ENCODE measurements at regions not wholly inside any gene's neighbourhood (a gene's known extent, or its start where the extent isn't known, plus 50 kb on each side); places are given as distances from the start of the nearest gene placed in this dataset.

DNA sequence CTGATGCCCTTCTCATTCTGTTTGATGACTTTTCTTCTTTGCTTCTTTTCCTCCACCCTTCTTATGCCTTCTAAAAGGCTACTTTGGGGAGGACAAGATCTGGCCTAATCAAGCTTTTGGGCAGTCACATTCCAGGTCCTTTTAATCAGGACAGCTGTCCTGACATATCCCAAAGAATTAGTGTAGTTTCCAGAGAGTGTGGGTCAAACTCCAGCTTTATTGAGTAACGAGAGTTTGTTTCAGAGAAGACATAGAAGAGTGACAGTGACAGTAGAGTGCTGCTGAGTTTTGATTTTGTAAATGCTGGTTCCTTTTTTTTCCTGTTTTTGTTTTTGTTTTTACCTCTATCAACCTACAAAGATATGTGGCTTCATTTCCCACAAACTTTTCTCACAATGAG is 158.4 kb upstream of the SESN3 start:
- no peak for DNase-seq (ENCODE audit: low read depth, low spot score)

- DNase-seq (ENCODE audit: low read depth, low spot score) = no peak
These were observed 157.1 kb upstream of the SESN3 start for GRCh38 chr11:95388086-95388485.

DNA sequence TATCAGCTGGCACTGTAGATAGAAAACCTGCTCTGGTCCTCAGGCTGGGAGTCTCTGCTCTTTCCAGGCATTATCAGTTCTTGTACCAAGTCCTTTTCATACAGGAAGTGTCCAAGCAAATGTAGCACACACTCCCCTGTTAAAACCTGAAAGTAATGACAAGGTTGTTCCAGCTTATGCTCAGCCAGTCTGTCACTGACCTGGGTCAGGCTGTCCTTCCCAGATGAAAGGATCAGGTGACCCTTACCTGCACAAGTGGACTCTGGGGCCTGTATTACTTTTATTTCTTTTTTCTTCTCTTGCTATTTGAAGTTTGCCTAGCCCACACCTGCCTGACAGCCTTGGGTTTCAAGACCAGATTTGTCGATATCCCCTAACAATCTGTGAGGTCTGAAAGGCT is 156.3 kb upstream of the SESN3 start:
- no peak for DNase-seq (ENCODE audit: low read depth, low spot score)

DNA sequence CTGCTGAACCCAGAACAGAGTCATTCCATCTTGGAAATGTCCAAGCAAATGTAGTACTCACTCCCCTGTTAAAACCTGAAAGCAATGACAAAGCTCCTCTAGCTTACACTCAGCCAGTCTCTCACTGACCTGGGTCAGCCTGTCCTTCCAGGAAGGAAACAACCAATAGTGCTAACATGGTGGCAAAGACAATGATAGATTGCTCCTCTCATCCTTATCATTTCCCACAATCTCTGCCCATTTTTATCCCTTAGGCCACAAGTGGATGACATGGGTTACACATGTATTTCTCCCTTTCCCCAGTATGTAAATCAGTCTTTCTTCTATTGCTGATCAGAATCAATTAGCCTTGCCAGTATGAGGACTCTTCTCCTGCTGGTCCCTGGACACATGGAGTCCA is 154.6 kb upstream of the SESN3 start:
- DNase-seq (ENCODE audit: low read depth, low spot score) = no peak

DNA sequence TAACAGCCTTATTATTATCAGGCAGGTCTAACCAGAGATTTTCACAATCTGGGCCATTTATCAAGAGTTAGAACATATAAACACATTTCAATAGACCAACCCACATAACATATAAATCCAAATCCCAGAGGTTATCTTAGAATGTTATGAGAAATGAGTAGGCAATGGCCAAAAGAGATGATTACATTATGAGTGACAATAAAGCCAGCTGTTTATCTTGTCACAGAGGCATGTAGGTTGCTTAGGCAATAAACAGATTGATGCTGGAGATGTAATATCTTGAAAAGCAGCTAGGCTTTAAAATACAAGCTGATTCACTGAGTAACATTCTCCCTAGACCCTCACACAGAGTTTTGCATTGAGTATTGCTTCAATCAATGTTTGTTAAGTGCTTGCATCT is 148.5 kb upstream of the SESN3 start:
- DNase-seq (ENCODE audit: low read depth, low spot score) = no peak

DNA sequence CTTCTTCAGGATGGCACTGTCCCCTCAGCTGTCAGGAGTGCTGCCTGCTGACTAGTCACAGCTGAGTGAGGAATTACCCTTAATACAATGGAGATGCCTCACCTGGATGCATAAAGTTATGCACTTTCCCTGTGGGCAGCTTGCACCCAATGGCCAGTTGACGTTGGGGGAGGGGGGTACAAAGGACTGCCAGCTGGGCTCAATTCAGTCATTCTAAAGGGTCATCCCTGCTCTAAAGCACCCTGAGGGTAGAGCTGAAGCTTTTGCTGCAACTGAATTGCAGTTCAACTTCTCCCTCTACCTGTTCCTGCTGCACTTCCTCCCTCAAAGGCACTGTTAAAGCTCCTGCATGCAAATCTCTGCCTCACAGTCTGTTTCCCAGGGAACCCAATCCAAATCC is 147.8 kb upstream of the SESN3 start:
- DNase-seq (ENCODE audit: low read depth, low spot score) = no peak

DNA sequence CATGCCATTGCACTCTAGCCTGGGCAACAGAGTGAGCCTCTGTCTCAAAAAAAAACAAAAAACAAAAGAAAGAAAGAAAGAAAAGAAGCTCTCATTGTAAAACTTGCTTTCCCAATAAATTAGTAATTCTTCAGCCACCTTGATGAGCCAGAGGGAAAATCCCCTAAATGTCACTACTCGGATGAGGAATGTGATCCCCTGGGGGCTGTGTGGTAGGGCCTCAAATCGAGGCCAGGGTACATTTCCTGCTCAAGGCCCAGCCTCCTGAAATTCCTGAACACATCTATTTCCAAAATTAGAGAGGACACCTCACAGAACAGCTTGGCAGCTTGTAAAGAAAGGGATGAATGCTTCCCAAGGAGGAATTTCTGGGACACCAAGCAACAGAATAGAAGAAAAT is 147.1 kb upstream of the SESN3 start:
- DNase-seq (ENCODE audit: low read depth, low spot score) = no peak

DNA sequence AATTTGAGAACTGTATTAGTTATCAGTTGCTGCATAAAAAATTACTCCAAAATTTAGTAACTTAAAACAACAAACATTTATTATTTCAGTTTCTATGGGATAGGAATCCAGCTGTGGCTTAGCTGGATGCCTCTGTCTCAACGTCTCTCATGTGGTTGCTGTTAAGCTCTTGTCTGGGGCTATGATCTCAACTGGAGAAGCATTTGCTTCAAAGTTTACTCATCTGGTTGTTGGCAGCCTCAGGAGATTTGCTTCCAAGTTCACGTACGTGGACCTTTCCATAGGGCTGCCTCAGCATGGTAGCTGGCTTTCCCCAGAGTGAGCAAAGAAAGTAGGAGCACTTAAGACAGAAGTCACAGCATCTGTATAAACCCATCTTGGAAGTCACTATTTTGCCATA is 144.9 kb upstream of the SESN3 start:
- DNase-seq (ENCODE audit: low read depth, low spot score) = no peak

DNA sequence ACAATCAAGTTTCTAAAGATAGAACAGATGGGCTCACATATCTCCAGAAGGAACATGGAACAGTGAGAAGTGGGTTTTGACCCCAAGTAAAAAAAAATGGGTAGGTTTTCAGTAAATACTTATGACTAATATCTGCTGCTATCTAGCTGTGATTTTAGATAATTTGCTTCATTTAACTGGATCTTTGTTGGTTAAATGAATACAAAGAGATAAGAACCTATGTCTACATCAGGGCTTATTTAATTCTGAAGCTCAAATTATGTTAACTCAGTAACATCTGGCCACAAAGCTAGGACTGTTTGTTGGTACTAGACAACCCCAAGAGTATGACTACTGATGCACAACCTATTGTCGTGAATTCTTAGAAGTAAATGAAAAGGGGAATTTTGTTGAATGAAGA is 144.4 kb upstream of the SESN3 start:
- no peak for DNase-seq (ENCODE audit: low read depth, low spot score)

DNA sequence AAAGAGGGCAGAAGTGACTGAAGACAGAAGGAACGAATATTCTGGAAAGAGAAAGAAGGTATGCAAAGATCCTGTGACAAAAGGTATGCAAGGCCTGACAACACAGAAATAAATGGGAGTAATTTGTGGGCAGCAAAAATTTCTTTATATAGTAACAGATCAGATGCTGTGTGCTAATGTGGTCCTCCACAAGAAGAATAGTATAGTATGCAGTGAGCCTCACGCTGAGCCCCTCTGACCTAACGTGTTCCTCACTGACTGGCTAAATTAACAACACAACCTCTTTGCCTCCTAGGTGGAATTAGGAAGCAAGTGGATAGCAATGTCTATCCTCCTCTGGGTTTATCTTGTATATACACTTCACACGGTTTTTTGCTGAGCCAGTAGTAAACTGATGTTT is 143.1 kb upstream of the SESN3 start:
- DNase-seq (ENCODE audit: low read depth, low spot score) = no peak

- no peak for DNase-seq (ENCODE audit: low read depth, low spot score)
These were observed 142.2 kb upstream of the SESN3 start for GRCh38 chr11:95373241-95373640.

GRCh38 chr11:95372097-95372656 is 141.2 kb upstream of the SESN3 start:
- no peak for DNase-seq (ENCODE audit: low read depth, low spot score)

DNA sequence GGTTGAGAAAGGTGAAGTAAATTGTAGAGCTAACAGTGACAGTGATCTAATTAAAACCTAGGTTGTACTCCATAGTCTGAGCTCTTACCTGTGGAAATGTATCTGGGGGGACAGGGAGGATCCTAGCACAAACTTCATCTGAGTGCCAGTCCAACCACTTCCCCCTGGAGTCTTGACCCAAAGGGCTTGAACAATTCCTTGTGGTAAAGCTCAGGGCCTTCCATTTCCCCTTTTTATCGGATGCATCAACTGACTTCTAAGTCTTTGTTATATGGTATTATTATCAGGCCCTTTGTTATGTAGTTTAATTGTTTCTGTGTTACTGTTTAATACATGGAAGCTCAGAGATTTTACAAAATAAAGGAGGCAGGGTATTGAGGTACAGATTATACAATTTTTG is 140.2 kb upstream of the SESN3 start:
- no peak for DNase-seq (ENCODE audit: low read depth, low spot score)

GRCh38 chr11:95367726-95368125 is 136.7 kb upstream of the SESN3 start:
- DNase-seq (ENCODE audit: low read depth, low spot score) = no peak

GRCh38 chr11:95365348-95365747 is 134.3 kb upstream of the SESN3 start:
- no peak for DNase-seq (ENCODE audit: low read depth, low spot score)

- DNase-seq (ENCODE audit: low read depth, low spot score) = no peak
These were observed 133.6 kb upstream of the SESN3 start for GRCh38 chr11:95364324-95365295.

- no peak for DNase-seq (ENCODE audit: low read depth, low spot score)
These were observed 132.7 kb upstream of the SESN3 start for GRCh38 chr11:95363708-95364107.

DNA sequence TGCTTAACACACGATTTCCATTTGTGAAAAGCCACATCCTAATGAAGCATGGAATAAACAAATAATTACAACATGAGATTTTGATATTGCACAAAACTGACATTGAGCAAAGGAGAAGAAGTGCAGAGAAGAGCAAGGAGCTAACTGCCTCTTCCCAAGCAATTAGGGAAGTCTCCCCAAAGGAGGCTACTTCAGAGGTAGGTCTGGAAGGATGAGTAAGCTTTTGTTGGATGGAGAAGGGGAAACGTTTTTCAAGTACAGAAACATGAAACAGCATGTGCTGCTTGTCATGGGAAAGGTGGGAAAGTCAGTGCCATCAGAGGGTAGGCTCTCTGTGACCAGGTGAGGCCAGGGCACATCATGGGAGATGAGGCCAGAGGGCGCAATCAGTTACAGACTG is 132.2 kb upstream of the SESN3 start:
- DNase-seq (ENCODE audit: low read depth, low spot score) = no peak

GRCh38 chr11:95361180-95361579 is 130.2 kb upstream of the SESN3 start:
- no peak for DNase-seq (ENCODE audit: low read depth, low spot score)

- no peak for DNase-seq (ENCODE audit: low read depth, low spot score)
These were observed 129.5 kb upstream of the SESN3 start for GRCh38 chr11:95360377-95361075.

GRCh38 chr11:95359756-95360155 is 128.8 kb upstream of the SESN3 start:
- DNase-seq (ENCODE audit: low read depth, low spot score) = no peak

- DNase-seq (ENCODE audit: low read depth, low spot score) = no peak
These were observed 128.3 kb upstream of the SESN3 start for GRCh38 chr11:95359341-95359663.
